ENCODE measurements at regions not wholly inside any gene's neighbourhood (a gene's known extent, or its start where the extent isn't known, plus 50 kb on each side); places are given as distances from the start of the nearest gene placed in this dataset.

DNA sequence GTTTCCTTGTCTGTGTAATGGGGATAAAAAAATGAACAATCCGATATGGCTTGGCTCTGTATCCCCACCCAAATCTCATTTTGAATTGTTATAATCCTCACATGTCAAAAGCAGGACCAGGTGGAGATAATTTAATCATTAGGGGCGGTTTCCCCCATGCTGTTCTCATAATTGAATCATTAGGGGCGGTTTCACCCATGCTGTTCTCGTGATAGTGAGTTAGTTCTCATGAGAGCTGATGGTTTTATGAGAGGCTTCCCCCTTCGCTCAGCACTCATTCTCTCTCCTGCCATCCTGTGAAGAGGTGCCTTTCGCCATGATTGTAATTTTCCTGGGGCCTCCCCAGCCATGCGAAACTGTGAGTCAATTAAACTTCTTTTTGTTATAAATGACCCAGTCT, 633.5 kb downstream of the RAPGEF2 start:
- TF ChIP-seq, protein P1, sequence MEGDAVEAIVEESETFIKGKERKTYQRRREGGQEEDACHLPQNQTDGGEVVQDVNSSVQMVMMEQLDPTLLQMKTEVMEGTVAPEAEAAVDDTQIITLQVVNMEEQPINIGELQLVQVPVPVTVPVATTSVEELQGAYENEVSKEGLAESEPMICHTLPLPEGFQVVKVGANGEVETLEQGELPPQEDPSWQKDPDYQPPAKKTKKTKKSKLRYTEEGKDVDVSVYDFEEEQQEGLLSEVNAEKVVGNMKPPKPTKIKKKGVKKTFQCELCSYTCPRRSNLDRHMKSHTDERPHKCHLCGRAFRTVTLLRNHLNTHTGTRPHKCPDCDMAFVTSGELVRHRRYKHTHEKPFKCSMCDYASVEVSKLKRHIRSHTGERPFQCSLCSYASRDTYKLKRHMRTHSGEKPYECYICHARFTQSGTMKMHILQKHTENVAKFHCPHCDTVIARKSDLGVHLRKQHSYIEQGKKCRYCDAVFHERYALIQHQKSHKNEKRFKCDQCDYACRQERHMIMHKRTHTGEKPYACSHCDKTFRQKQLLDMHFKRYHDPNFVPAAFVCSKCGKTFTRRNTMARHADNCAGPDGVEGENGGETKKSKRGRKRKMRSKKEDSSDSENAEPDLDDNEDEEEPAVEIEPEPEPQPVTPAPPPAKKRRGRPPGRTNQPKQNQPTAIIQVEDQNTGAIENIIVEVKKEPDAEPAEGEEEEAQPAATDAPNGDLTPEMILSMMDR (IDR thresholded peaks at IDR 0.05; ENCODE audit: insufficient read depth, low read depth, low read length) = no peak
- TF ChIP-seq EZH2 (IDR thresholded peaks at IDR 0.05; ENCODE audit: insufficient read depth, low read length) = no peak
